DMS153 treated with DMSO at 0.1 percent for 48 hours (cell line): ENCODE measurements at regions not wholly inside any gene's neighbourhood (a gene's known extent, or its start where the extent isn't known, plus 50 kb on each side); places are given as distances from the start of the nearest gene placed in this dataset.
"Not testable (repeated sequence)": the region's sequence is repeated elsewhere in the genome, so short reads cannot be mapped to it uniquely, and the experiment has no call there.

Experiments
- DNase-seq: peaks from one replicate; lab custom pipeline; 2025; ENCODE audit not compliant: unreplicated experiment; lab: John Stamatoyannopoulos, UW

DNA sequence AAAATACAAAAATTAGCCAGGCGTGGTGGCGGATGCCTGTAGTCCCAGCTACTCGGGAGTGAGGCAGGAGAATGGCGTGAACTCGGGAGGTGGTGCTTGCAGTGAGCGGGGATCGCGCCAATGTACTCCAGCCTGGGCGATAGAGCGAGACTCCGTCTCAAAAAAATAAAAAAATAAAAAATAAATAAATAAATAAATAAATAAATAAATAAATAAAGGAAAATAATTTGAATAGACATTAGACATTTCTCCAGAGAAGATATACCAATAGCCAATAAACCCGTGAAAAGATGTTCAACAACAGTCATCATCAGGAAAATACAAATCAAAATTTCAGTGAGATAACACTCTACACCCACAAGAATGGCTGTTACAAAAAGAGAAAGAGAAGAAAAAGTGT is 1302.4 kb upstream of the GYPC start:
- not testable (repeated sequence) for DNase-seq

DNA sequence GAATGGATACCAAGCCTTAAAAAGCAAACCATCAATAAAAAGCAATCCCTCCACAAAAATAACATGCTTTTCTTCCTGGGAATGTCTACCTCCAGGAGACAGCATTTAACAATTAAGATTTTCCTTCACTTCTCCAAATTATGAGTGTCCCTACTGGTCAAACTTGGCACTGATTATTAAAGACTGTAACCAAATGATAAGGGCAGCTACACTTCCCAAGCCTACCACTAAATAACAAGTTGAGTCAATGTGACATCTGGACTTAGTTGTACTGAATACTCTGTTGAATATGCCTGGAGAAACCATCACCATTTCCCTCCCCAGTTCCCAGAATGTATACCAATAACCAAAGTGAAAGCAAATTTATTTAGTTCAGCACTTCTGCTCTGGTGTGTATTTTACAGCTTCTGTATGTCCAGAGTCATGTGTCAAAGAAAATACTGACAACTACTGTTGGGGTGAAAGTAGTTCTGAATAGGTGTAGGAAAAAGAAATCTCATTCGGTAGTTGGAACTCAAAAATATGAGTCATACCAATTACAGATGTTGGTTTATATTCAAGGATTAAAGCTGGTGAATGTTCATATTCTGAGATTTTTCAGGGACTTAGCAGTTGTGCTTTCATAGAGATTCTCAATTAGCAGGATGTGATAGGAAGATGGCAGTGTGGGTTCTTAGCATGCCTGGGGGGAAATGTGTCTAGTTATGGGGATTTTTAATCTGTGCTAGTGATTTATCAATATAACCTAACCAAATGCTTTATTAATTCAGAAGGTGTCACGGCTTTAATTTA is 1291.6 kb upstream of the GYPC start:
- no peak for DNase-seq

GRCh38 chr2:125364984-125365265 is 1291.0 kb upstream of the GYPC start:
- no peak for DNase-seq

DNA sequence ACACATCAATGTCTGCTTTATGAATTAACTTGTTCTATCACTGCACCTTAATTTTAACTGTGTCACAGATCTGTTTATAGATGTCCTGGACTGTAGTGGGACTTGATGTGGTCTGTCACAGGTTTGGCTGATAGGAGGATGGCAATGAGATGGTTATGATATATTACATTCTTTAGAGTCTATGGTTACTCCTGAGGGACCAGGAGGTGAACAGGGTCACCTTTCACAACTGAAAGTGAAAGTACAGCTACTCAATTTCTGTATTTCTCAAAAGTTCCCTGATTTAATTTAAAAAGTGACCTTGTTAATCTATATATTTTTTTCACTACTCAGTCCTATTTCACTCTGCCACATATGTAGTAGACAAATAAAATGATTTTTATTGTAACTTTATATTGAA is 1284.1 kb upstream of the GYPC start:
- DNase-seq, result no peak

DNA sequence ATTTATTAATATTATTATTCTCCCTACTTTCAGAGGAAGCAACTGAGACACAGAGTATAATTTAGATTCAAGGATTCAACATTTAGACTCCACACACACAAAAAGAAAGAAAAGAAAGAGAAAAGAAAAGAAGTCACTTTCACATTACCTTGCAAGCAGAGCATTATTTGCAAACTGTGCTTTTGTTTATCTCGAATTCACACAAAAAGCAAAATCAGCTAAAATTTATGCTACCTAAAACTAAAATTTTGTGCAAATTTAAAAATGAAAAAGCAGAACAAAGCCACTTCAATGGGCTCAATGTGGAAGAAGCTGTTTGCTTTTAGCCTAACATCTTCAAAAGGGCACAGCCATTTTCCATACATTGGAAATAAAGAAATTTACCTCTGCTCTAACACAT is 1282.7 kb upstream of the GYPC start:
- no peak for DNase-seq

- no peak for DNase-seq
Observed at GRCh38 chr2:125386074-125386473, 1269.9 kb upstream of the GYPC start.

- no peak for DNase-seq
Observed at GRCh38 chr2:125397535-125398251, 1258.3 kb upstream of the GYPC start.

- no peak for DNase-seq
Observed at GRCh38 chr2:125398738-125399524, 1257.0 kb upstream of the GYPC start.

GRCh38 chr2:125405816-125406215 is 1250.1 kb upstream of the GYPC start:
- no peak for DNase-seq

DNA sequence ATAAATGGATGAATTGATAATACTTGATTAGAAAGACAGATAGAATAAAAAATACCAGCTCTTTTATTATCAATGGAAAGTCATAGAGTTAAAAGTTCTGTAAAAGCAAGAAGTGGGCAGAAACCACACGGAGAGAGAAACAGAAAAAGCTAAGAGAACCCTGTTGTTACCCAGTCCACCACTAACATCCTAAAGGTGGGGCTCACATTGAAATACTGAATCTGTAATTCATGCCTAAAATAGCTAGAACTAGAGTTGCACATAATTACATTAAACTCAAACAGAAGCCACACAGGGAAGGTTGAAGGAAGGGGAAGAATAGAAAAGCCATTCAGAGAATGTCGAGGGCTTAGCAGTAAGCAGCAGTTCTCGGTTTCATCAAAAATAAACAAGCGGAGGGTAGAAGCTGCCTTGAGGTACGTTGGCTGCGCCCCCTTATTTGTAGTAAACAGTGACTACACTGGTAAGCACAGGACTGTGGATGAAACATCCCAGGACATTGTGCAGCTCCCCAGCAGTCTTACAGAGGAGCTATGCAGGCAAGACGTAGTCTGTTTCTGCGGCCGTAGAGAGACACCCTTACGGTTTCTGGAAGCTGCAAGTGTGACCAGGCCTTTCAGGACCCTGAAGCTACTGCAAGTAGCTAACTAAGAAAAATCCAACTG is 1247.0 kb upstream of the GYPC start:
- no peak for DNase-seq

- no peak for DNase-seq
Observed at GRCh38 chr2:125418483-125418882, 1237.5 kb upstream of the GYPC start.

- not testable (repeated sequence) for DNase-seq
Observed at GRCh38 chr2:125422198-125422770, 1233.7 kb upstream of the GYPC start.

DNA sequence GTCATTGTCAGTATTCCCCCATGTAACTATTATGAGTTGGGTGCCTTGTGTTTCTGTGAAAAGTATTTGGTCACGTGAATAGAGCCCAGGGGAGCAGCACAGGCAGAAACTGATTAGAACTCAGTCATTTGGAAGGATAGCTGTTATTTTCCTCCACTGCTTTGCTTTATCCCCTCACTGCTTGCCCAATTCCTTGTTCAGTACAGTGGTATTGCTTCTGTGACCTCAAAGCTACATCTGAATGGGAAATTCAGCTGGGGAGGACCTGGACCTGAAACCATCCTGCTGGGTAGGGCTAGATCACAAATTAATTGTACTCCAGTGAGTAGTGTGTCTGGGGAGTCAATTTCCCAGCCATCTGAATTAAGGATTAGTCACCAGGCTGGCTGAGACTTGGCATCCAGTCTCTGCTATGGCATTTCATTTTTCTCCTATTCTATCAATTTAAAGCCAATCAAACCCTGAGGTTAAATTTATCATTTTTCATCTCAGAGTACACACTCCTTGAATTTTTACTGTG is 1231.6 kb upstream of the GYPC start:
- DNase-seq, result no peak

DNA sequence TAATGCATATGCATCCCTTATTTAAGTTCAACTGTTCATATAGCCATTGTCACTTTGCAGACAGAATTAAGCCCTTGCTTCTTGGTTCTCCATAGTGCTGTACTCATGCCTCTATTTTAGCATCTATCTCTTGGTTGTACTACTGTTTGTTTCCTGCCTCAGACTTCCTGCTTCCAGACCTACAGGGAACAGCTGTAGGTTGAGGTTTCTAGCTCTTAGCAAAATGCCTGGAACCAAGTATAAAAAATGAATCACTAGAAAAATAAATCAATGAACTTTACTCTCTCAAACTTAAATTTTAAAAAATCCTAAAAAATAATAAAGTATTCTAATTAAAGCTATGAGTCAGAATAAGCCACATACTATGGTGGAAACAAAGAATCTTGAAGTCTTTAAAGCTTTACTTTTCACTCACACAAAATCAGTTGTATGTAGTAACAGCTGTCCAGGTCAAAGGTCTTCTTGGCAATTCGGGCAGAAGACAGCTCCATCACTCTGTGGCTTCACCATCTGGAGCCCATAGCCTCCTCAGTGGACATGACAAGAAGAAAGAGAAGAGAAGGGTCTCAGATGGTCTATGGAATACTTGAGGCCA is 1228.1 kb upstream of the GYPC start:
- no peak for DNase-seq

DNA sequence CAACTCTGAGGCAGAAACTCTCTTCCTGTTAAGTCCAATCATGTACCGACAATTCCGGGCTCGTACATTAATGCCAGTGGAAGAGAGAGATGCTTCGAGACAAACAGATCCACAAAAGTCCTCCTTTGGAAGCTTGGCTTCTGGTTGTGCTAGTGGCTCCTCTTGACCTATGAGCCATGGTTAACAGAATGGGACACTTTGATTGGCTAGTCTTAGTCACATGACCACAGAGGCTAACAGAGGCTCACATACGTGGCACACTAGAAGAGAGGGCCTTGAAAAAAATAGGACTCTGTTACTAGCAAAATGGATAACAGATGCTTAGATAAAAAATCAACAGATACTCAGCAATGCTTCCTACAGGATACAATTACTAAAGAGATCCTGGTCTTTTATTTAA is 1211.9 kb upstream of the GYPC start:
- no peak for DNase-seq

GRCh38 chr2:125445495-125445894 is 1210.5 kb upstream of the GYPC start:
- no peak for DNase-seq

- DNase-seq, result no peak
Observed at GRCh38 chr2:125450092-125450491, 1205.9 kb upstream of the GYPC start.

GRCh38 chr2:125455110-125455509 is 1200.8 kb upstream of the GYPC start:
- no peak for DNase-seq

DNA sequence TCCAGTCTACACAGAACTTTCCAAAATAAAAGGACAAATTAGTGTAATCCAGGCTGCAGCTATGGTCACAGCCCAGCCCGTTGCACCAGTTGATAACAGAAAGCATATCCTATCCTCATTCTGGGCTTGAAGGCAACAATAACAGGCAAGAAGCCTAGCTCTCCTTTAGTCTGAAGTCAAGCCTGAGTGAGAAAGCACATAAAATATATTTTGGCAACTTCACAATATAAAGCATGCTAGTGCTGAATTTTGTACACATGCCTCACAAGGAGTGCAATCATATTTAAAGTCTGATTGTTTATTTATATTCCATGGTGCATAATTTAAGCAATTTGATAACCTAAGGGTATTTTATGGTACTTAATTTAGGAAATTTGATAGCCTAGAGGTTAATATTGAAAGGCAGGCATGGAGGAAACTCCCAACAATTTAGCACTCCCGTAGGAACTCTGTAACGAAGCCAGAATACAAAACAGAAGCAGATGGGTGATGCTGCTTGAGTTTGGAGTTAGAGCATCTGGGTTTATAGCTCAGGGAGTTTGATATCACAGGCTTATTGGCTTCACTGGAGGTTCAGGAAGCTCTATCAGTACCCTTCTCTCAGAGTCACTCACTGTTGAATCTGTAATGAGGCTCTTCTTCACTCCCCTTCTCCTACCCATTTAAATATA is 1199.1 kb upstream of the GYPC start:
- DNase-seq, result no peak

- DNase-seq, result no peak
Observed at GRCh38 chr2:125471963-125472362, 1184.0 kb upstream of the GYPC start.
